Testis (tissue), 2 donors: ENCODE measurements at regions not wholly inside any gene's neighbourhood (a gene's known extent, or its start where the extent isn't known, plus 50 kb on each side); places are given as distances from the start of the nearest gene placed in this dataset.
"Not testable (repeated sequence)": the region's sequence is repeated elsewhere in the genome, so short reads cannot be mapped to it uniquely, and the experiment has no call there.

ENCODE experiments used
- DNase-seq: peaks from one replicate; pipeline ENCODE4 v3.0.0-alpha.2; 2019
- H3K27ac ChIP-seq, 2 donors: fragments of 200-600 bp; sonication (generic); one replicate each; pipeline ENCODE4 v1.5.1; 2019
- H3K27me3 ChIP-seq: fragments of 200-600 bp; sonication (generic); one replicate; pipeline ENCODE4 v1.5.1; 2019
- H3K36me3 ChIP-seq: fragments of 200-600 bp; sonication (generic); one replicate; pipeline ENCODE4 v1.5.1; 2017; ENCODE audit warnings: low read depth; ENCODE audit errors: missing control alignments
- H3K4me1 ChIP-seq: fragments of 200-600 bp; sonication (generic); one replicate; pipeline ENCODE4 v1.5.1; 2019
- H3K4me3 ChIP-seq, 2 donors: fragments of 200-600 bp; sonication (generic); one replicate each; pipeline ENCODE4 v1.5.1; 2017 to 2019
- H3K9me3 ChIP-seq: fragments of 200-600 bp; sonication (generic); one replicate; pipeline ENCODE4 v1.5.1; 2017
- CTCF ChIP-seq, 3 experiments: fragments of 450-650 bp in 2 of 3; fragments of 200-600 bp in 1 of 3; sonication (generic) in 1 of 3; IDR thresholded peaks; one replicate each; pipeline ENCODE4 v1.5.1; 2016 to 2019; ENCODE audit warnings: antibody characterized with exemption in 3 of 3, mild to moderate bottlenecking in 2 of 3, moderate library complexity in 1 of 3
- POLR2A ChIP-seq: fragments of 450-650 bp; IDR thresholded peaks from one replicate; pipeline ENCODE4 v1.6.1; 2017; ENCODE audit warnings: antibody characterized with exemption, mild to moderate bottlenecking, moderate library complexity
- WGBS, 2 donors: methylation state at CpG; one replicate each; pipeline ENCODE4 v1.1.5; 2018; 5-methylcytosine and 5-hydroxymethylcytosine counted together
- intact Hi-C: fragments of 100-400 bp; cut with DNase I; formaldehyde crosslinking; loops from one replicate; pipeline ENCODE4 v1.15.1; 2023; ENCODE audit warnings: low total_unique reads

- H3K36me3 ChIP-seq, intact Hi-C loops, H3K9me3 ChIP-seq, H3K27me3 ChIP-seq, H3K4me1 ChIP-seq: not testable (repeated sequence)
- Histone ChIP-seq H3K27ac (peak overlapping the region; percentile 83 to 87), H3K4me3 (peak overlapping the region; percentile 63 to 80)
- TF ChIP-seq CTCF (IDR thresholded peaks at IDR 0.05): peak; percentile 45 to 68 (median 58)
- peak; percentile 92 for DNase-seq
- WGBS, 2 donors: 5 to 15% methylated on average over 4 to 66 of the region's 71 CpGs
Measured at GRCh38 chr20:28602403-28603217, 2654.9 kb upstream of the DEFB115 start.

DNA sequence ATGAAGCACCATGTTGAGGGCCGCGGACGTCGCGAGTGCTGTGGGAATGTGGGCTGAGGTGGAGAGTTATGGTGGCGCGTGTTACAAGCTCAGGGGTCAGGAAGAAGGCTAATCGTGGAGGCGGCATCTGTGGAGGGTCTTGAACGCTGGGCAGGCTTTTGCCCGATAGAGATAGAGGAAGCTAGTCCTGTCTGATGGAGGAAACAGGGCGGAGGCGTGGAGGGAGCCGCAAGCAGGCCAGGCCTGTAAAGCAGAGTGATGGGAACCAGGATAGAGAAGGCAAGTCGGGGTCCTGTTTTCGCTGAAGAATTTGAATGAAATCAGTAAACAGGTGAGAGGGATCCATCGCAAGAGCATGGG, 2654.3 kb upstream of the DEFB115 start:
- WGBS, 2 donors: 39 to 60% methylated on average over 17 of the region's 17 CpGs
- H3K4me1 ChIP-seq, intact Hi-C loops, H3K9me3 ChIP-seq, H3K36me3 ChIP-seq, H3K27me3 ChIP-seq: not testable (repeated sequence)
- H3K27ac ChIP-seq: peak overlapping the region; percentile 83 to 87
- DNase-seq: peak; percentile 18
- peak overlapping the region; percentile 63 to 80 for H3K4me3 ChIP-seq

DNA sequence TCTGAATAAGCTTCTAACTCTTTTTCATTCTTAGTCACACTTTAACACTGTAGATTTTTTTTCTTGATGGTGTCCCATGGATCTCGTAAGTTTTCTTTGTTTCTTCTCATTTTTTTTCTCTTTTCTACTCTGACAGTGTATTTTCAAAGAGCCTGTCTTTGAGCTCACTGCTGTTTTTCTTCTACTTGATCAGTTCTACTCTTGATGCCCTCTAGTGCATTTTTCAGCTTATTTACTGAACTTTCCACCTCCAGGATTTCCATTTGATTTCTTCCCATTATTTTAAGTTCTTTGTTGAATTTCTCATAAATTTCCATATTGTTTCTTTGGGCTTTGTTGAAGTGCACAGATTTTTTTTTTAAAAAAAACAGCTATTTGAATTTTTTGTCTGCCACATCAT, 2641.1 kb upstream of the DEFB115 start:
- no peaks in the 10 kb centered on the region for H3K36me3 ChIP-seq
- DNase-seq: no peak
- TF ChIP-seq CTCF (IDR thresholded peaks at IDR 0.05) (no peak), POLR2A (no peak)
- H3K9me3 ChIP-seq: no peaks in the 10 kb centered on the region
- no peaks in the 10 kb centered on the region for H3K4me1 ChIP-seq
- intact Hi-C loops: no loop called here
- no peaks in the 10 kb centered on the region for H3K27me3 ChIP-seq
- WGBS, 2 donors: 38 to 49% methylated on average over 1 of the region's 1 CpG
- no peak overlapping the region for H3K27ac ChIP-seq
- H3K4me3 ChIP-seq: no peak overlapping the region

GRCh38 chr20:28619956-28620651, 2637.4 kb upstream of the DEFB115 start:
- H3K27ac ChIP-seq, intact Hi-C loops, H3K4me3 ChIP-seq, H3K36me3 ChIP-seq, H3K9me3 ChIP-seq, H3K4me1 ChIP-seq, DNase-seq, H3K27me3 ChIP-seq: not testable (repeated sequence)
- 46 to 68% methylated on average over 14 to 20 of the region's 20 CpGs for WGBS, 2 donors

GRCh38 chr20:28625112-28625511, 2632.4 kb upstream of the DEFB115 start:
- H3K36me3 ChIP-seq, H3K27me3 ChIP-seq, H3K4me3 ChIP-seq, H3K4me1 ChIP-seq, H3K27ac ChIP-seq, H3K9me3 ChIP-seq, DNase-seq, intact Hi-C loops: not testable (repeated sequence)
- TF ChIP-seq CTCF (IDR thresholded peaks at IDR 0.05): peak in 1 of 3 experiments; percentile 17
- WGBS, 2 donors: 27 to 39% methylated on average over 2 of the region's 2 CpGs

DNA sequence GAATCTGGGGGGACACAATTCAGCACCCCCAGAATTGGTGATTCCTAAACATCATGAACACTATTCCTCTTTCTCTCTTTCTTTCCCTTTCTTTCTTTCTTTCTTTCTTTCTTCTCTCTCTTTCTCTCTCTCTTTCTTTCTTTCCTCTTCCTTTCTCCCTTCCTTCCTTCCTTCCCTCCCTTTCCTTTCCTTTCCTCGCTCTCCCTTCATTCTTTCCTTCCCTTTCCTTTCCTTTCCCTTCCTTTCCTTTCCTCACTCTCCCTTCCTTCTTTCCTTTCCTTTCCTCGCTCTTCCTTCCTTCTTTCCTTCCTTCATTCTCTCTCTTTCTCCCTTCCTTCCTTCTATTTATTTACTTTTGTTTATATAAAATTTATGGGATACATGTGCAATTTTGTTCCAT, 2616.6 kb upstream of the DEFB115 start:
- H3K36me3 ChIP-seq, H3K4me1 ChIP-seq, DNase-seq, H3K27ac ChIP-seq, H3K4me3 ChIP-seq, H3K27me3 ChIP-seq, H3K9me3 ChIP-seq, intact Hi-C loops: not testable (repeated sequence)
- 41 to 56% methylated on average over 2 of the region's 2 CpGs for WGBS, 2 donors
